AG04450 (cell line): ENCODE measurements at regions not wholly inside any gene's neighbourhood (a gene's known extent, or its start where the extent isn't known, plus 50 kb on each side); places are given as distances from the start of the nearest gene placed in this dataset.

Experiments
- CTCF ChIA-PET: fragments of 300-600, 350-600 bp; formaldehyde crosslinking; extraction: SDS; loops from one replicate; lab custom pipeline; 2022; ENCODE audit warnings: antibody characterized with exemption, inconsistent platforms; lab: Charles Lee
- POLR2A ChIA-PET: fragments of 350-600 bp; formaldehyde crosslinking; extraction: SDS; loops from one replicate; lab custom pipeline; 2021; ENCODE audit warnings: antibody characterized with exemption, inconsistent platforms; lab: Yijun Ruan, JAX
- DNase-seq: peaks from one replicate; pipeline ENCODE4 v3.0.0-alpha.2; 2011; ENCODE audit warnings: low read depth, low spot score
- H3K27ac ChIP-seq: one replicate; pipeline ENCODE4 v1.5.1; 2012; ENCODE audit warnings: low read depth, low read length, control low read depth
- H3K27me3 ChIP-seq: one replicate; pipeline ENCODE4 v1.6.0; 2012; ENCODE audit warnings: low read length; ENCODE audit not compliant: control insufficient read depth, insufficient read depth
- H3K4me3 ChIP-seq: 2 replicates; pipeline ENCODE4 v1.5.1; 2011; ENCODE audit warnings: mild to moderate bottlenecking, low read depth, low read length, control low read depth
- H3K9me3 ChIP-seq: 2 replicates; pipeline ENCODE4 v1.5.1; 2012; ENCODE audit warnings: low read length; ENCODE audit not compliant: control insufficient read depth, insufficient read depth
- TF ChIP-seq, protein P1 (sequence below): IDR thresholded peaks from 2 replicates; pipeline ENCODE4 v1.5.1; 2011; ENCODE audit warnings: low read depth, low read length, control low read depth, inconsistent platforms

GRCh38 chr2:216574046-216574445, 59.2 kb upstream of the IGFBP2 start:
- Histone ChIP-seq H3K27me3 (peaks cover 5% of the 10 kb centered on the region), H3K4me3 (no peak overlapping the region), H3K27ac (no peak overlapping the region), H3K9me3 (0 out of 2 replicates have a peak, but pooled peaks cover 4% of the 10 kb centered on the region)
- ChIA-PET CTCF (no interaction called here), POLR2A (no interaction called here)
- TF ChIP-seq, protein P1, sequence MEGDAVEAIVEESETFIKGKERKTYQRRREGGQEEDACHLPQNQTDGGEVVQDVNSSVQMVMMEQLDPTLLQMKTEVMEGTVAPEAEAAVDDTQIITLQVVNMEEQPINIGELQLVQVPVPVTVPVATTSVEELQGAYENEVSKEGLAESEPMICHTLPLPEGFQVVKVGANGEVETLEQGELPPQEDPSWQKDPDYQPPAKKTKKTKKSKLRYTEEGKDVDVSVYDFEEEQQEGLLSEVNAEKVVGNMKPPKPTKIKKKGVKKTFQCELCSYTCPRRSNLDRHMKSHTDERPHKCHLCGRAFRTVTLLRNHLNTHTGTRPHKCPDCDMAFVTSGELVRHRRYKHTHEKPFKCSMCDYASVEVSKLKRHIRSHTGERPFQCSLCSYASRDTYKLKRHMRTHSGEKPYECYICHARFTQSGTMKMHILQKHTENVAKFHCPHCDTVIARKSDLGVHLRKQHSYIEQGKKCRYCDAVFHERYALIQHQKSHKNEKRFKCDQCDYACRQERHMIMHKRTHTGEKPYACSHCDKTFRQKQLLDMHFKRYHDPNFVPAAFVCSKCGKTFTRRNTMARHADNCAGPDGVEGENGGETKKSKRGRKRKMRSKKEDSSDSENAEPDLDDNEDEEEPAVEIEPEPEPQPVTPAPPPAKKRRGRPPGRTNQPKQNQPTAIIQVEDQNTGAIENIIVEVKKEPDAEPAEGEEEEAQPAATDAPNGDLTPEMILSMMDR = no peak
- no peak for DNase-seq

DNA sequence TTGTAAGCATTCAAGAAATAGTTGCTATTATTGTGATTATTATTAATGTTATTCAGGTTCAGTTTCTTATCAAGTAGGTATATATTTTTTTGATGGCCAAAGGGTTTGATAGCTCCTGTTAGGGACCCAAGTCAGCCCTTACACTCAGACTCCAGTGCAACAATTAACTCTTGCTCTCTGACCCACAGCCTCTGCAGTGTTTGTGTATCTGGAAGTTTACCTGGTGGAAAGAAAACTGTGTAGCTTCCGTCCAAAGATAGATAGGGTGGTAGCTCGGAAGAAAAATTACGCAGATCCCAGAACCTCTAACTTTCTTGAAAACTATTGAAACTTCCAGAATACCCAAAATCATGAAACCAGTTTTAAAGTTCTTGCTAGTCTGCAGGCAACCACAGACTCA, 58.6 kb upstream of the IGFBP2 start:
- peaks cover 3% of the 10 kb centered on the region for H3K27me3 ChIP-seq
- H3K9me3 ChIP-seq = 0 out of 2 replicates have a peak, but pooled peaks cover 4% of the 10 kb centered on the region
- POLR2A ChIA-PET = no interaction called here
- TF ChIP-seq, protein P1 = no peak
- H3K27ac ChIP-seq = no peak overlapping the region
- CTCF ChIA-PET = no interaction called here
- DNase-seq = no peak
- no peak overlapping the region for H3K4me3 ChIP-seq

DNA sequence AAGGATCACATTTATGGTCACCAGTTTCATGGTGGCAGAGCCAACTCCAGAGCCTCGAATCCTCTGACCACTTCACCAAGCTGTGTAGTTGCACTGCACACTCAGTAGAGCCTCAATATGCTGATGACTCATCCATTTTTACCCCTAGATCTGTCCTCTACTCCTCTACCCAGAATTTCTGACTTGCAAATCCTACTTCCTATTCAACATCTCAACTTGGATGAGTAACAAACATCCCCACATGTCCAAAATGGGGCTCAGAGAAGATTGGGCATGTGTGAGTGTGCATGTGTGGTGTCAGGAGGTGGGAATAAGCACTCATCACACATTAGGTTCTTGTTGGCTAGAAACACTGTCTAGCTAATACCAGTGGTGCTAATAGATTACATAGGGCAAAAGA, 57.8 kb upstream of the IGFBP2 start:
- POLR2A ChIA-PET = no interaction called here
- TF ChIP-seq, protein P1 = no peak
- 0 out of 2 replicates have a peak, but pooled peaks cover 4% of the 10 kb centered on the region for H3K9me3 ChIP-seq
- CTCF ChIA-PET = interaction anchor here (0.6 kb wide), 1 partner anchor 13 kb away, joined by 3 read pairs; no protein-coding TSS in a partner anchor
- no peak for DNase-seq
- H3K27me3 ChIP-seq = no peaks in the 10 kb centered on the region
- no peak overlapping the region for H3K4me3 ChIP-seq
- no peak overlapping the region for H3K27ac ChIP-seq

- ChIA-PET CTCF (interaction anchor here (0.6 kb wide), 1 partner anchor 1061 kb away, joined by 3 read pairs; no protein-coding TSS in a partner anchor), POLR2A (no interaction called here)
Observed at GRCh38 chr2:216576616-216577015, 56.6 kb upstream of the IGFBP2 start.

DNA sequence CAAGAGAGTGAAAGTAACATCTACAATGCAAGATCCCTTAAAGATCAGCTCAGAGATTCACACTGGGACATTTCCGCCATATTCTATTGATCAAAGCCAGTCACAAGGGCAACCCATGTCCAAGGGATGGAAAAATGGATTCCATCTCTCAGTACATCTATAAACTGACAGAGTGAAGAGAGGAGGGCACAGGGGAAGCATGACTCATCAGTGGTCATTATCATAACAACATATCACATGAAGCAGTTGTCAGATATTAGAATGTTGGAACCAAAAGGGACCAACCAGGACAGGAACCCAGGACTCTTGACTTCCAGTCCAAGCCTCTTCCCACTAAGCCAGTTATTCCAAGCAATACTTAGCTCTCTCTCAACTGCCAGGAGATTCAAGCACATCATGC, 54.9 kb upstream of the IGFBP2 start:
- Histone ChIP-seq H3K9me3 (no peaks in the 10 kb centered on the region), H3K4me3 (no peak overlapping the region), H3K27me3 (no peaks in the 10 kb centered on the region), H3K27ac (no peak overlapping the region)
- TF ChIP-seq, protein P1 = no peak
- no peak for DNase-seq
- POLR2A ChIA-PET = no interaction called here
- CTCF ChIA-PET = interaction anchor here (0.6 kb wide), 1 partner anchor 1881 kb away, joined by 5 read pairs; no protein-coding TSS in a partner anchor

More at GRCh38 chr2:216576616-216577015, 56.6 kb upstream of the IGFBP2 start:
- no peak for DNase-seq
- Histone ChIP-seq H3K9me3 (no peaks in the 10 kb centered on the region), H3K27ac (no peak overlapping the region), H3K4me3 (no peak overlapping the region), H3K27me3 (no peaks in the 10 kb centered on the region)
- TF ChIP-seq, protein P1 = no peak
